ENCODE measurements at regions not wholly inside any gene's neighbourhood (a gene's known extent, or its start where the extent isn't known, plus 50 kb on each side); places are given as distances from the start of the nearest gene placed in this dataset.

DNA sequence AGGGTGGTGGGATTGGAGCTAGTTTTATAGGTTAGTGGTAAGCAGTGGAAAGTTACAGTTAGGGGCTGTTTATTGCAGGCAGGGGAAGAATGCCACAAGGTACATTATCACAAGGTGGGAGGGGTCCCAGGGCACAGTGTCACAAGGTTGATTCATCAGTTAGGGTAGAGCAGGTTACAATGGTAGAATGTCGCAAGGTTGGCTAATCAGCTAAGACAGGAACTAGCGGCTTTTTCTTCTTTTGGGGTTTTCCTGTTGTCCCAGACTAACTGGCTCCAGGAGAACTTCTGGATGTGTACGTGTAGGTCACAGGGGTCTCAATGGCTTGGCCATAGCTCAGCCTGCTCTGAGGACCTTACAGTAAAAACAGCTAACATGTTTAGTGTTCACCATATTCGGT, 1221.1 kb downstream of the SLITRK1 start:
- Histone ChIP-seq H3F3A (replicated peaks; ENCODE audit: low read depth) (no peaks in the 10 kb centered on the region), H3K79me2 (replicated peaks; ENCODE audit: insufficient read depth) (no peaks in the 10 kb centered on the region), H3K4me3 (no peak overlapping the region), H2AFZ (no peak overlapping the region), H3K4me2 (no peak overlapping the region), H3K27ac (ENCODE audit: low read depth) (no peak overlapping the region), H3K9me2 (ENCODE audit: insufficient read depth) (no peaks in the 10 kb centered on the region), H4K20me1 (replicated peaks; ENCODE audit: insufficient read depth) (no peaks in the 10 kb centered on the region), H3K4me1 (ENCODE audit: insufficient read depth) (no peaks in the 10 kb centered on the region), H3K36me3 (ENCODE audit: insufficient read depth) (no peaks in the 10 kb centered on the region), H3K27me3 (ENCODE audit: insufficient read depth) (no peaks in the 10 kb centered on the region)
- H3K9me3 Mint-ChIP-seq, result no peaks in the 10 kb centered on the region
- ATAC-seq (no peak), DNase-seq (ENCODE audit: low spot score) (no peak)
- no peak overlapping the region for H3K4me3 Mint-ChIP-seq
- H3K4me1 Mint-ChIP-seq, result no peaks in the 10 kb centered on the region
- TF ChIP-seq JUNB (IDR thresholded peaks at IDR 0.05; ENCODE audit: unreplicated experiment) (no peak), ZNF331 (CRISPR knock-in tag; IDR thresholded peaks at IDR 0.05; ENCODE audit: low read depth) (no peak), CREB1 (CRISPR knock-in tag; IDR thresholded peaks at IDR 0.05; ENCODE audit: low read depth) (no peak), STAT1 (IDR thresholded peaks at IDR 0.05; ENCODE audit: unreplicated experiment) (no peak), POLR2AphosphoS5 (IDR thresholded peaks at IDR 0.05; ENCODE audit: low read depth) (no peak), EZH2phosphoT487 (IDR thresholded peaks at IDR 0.05; ENCODE audit: unreplicated experiment) (no peak), ZNF114 (CRISPR knock-in tag; IDR thresholded peaks at IDR 0.05) (no peak), EZH2 (IDR thresholded peaks at IDR 0.05; ENCODE audit: low read depth, unreplicated experiment) (no peak), NANOG (IDR thresholded peaks at IDR 0.05; ENCODE audit: borderline replicate concordance) (no peak), REST (IDR thresholded peaks at IDR 0.05; ENCODE audit: unreplicated experiment) (no peak)
- TF ChIP-seq, protein P1, sequence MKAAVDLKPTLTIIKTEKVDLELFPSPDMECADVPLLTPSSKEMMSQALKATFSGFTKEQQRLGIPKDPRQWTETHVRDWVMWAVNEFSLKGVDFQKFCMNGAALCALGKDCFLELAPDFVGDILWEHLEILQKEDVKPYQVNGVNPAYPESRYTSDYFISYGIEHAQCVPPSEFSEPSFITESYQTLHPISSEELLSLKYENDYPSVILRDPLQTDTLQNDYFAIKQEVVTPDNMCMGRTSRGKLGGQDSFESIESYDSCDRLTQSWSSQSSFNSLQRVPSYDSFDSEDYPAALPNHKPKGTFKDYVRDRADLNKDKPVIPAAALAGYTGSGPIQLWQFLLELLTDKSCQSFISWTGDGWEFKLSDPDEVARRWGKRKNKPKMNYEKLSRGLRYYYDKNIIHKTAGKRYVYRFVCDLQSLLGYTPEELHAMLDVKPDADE (IDR thresholded peaks at IDR 0.05), result no peak
- TF ChIP-seq, protein P2, sequence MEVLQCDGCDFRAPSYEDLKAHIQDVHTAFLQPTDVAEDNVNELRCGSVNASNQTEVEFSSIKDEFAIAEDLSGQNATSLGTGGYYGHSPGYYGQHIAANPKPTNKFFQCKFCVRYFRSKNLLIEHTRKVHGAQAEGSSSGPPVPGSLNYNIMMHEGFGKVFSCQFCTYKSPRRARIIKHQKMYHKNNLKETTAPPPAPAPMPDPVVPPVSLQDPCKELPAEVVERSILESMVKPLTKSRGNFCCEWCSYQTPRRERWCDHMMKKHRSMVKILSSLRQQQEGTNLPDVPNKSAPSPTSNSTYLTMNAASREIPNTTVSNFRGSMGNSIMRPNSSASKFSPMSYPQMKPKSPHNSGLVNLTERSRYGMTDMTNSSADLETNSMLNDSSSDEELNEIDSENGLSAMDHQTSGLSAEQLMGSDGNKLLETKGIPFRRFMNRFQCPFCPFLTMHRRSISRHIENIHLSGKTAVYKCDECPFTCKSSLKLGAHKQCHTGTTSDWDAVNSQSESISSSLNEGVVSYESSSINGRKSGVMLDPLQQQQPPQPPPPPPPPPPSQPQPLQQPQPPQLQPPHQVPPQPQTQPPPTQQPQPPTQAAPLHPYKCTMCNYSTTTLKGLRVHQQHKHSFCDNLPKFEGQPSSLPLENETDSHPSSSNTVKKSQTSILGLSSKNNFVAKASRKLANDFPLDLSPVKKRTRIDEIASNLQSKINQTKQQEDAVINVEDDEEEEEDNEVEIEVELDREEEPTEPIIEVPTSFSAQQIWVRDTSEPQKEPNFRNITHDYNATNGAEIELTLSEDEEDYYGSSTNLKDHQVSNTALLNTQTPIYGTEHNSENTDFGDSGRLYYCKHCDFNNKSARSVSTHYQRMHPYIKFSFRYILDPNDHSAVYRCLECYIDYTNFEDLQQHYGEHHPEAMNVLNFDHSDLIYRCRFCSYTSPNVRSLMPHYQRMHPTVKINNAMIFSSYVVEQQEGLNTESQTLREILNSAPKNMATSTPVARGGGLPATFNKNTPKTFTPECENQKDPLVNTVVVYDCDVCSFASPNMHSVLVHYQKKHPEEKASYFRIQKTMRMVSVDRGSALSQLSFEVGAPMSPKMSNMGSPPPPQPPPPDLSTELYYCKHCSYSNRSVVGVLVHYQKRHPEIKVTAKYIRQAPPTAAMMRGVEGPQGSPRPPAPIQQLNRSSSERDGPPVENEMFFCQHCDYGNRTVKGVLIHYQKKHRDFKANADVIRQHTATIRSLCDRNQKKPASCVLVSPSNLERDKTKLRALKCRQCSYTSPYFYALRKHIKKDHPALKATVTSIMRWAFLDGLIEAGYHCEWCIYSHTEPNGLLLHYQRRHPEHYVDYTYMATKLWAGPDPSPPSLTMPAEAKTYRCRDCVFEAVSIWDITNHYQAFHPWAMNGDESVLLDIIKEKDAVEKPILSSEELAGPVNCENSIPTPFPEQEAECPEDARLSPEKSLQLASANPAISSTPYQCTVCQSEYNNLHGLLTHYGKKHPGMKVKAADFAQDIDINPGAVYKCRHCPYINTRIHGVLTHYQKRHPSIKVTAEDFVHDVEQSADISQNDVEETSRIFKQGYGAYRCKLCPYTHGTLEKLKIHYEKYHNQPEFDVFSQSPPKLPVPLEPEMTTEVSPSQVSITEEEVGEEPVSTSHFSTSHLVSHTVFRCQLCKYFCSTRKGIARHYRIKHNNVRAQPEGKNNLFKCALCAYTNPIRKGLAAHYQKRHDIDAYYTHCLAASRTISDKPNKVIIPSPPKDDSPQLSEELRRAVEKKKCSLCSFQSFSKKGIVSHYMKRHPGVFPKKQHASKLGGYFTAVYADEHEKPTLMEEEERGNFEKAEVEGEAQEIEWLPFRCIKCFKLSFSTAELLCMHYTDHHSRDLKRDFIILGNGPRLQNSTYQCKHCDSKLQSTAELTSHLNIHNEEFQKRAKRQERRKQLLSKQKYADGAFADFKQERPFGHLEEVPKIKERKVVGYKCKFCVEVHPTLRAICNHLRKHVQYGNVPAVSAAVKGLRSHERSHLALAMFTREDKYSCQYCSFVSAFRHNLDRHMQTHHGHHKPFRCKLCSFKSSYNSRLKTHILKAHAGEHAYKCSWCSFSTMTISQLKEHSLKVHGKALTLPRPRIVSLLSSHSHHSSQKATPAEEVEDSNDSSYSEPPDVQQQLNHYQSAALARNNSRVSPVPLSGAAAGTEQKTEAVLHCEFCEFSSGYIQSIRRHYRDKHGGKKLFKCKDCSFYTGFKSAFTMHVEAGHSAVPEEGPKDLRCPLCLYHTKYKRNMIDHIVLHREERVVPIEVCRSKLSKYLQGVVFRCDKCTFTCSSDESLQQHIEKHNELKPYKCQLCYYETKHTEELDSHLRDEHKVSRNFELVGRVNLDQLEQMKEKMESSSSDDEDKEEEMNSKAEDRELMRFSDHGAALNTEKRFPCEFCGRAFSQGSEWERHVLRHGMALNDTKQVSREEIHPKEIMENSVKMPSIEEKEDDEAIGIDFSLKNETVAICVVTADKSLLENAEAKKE (CRISPR knock-in tag; IDR thresholded peaks at IDR 0.05), result no peak
- TF ChIP-seq, protein P3, sequence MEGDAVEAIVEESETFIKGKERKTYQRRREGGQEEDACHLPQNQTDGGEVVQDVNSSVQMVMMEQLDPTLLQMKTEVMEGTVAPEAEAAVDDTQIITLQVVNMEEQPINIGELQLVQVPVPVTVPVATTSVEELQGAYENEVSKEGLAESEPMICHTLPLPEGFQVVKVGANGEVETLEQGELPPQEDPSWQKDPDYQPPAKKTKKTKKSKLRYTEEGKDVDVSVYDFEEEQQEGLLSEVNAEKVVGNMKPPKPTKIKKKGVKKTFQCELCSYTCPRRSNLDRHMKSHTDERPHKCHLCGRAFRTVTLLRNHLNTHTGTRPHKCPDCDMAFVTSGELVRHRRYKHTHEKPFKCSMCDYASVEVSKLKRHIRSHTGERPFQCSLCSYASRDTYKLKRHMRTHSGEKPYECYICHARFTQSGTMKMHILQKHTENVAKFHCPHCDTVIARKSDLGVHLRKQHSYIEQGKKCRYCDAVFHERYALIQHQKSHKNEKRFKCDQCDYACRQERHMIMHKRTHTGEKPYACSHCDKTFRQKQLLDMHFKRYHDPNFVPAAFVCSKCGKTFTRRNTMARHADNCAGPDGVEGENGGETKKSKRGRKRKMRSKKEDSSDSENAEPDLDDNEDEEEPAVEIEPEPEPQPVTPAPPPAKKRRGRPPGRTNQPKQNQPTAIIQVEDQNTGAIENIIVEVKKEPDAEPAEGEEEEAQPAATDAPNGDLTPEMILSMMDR (conservative IDR thresholded peaks at IDR 0.05; ENCODE audit: low read depth in 2 of 2), result no peak
- no peaks in the 10 kb centered on the region for H3K27me3 Mint-ChIP-seq (ENCODE audit: insufficient read depth, low read depth, poor library complexity)
- H3K36me3 Mint-ChIP-seq (ENCODE audit: low read depth), result no peaks in the 10 kb centered on the region
- peak overlapping the region; percentile 70; the same call in 1 of the 2 replicates for H3K27ac Mint-ChIP-seq
